Non-pigmented ciliary epithelial cell (primary cell): ENCODE measurements at regions not wholly inside any gene's neighbourhood (a gene's known extent, or its start where the extent isn't known, plus 50 kb on each side); places are given as distances from the start of the nearest gene placed in this dataset.
"Not testable (repeated sequence)": the region's sequence is repeated elsewhere in the genome, so short reads cannot be mapped to it uniquely, and the experiment has no call there.

Experiments used
- DNase-seq: peaks from one replicate; pipeline ENCODE4 v3.0.0-alpha.2; 2010; ENCODE audit warnings: low read depth

DNA sequence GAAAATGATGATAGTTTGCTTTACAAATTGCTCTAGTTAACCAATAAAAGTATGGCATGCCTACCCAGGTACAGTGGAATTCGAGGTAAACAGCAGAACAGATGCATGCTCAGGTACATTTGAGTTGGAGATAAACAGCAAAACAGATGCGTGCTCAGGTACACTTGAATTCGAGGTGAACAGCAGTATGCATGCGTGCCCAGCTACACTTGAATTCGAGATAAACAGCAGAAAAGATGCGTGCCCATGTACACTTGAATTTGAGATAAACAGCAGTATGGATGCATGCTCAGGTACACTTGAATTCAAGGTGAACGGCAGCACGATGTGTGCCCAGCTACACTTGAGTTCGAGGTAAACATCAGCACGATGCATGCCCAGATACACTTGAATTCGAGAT is 155.2 kb upstream of the TPTE start:
- DNase-seq = not testable (repeated sequence)

DNA sequence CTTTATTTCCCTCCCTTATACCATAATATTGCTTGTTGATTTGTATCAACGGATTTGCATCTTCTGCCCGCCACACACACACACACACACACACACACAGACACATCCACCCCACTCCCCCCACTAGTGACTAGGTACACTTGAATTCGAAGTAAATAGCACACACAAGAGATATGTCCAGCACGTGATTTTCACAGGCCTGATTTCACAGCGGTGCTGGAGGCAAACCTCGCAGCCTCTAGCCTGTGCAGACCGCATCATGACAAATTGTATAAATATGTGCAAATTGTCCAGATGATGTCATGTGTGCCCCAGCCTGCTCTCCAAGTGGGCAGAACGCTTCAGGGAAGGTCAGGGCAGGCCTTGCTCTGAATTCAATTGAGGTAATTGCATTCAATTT is 153.8 kb upstream of the TPTE start:
- not testable (repeated sequence) for DNase-seq

DNA sequence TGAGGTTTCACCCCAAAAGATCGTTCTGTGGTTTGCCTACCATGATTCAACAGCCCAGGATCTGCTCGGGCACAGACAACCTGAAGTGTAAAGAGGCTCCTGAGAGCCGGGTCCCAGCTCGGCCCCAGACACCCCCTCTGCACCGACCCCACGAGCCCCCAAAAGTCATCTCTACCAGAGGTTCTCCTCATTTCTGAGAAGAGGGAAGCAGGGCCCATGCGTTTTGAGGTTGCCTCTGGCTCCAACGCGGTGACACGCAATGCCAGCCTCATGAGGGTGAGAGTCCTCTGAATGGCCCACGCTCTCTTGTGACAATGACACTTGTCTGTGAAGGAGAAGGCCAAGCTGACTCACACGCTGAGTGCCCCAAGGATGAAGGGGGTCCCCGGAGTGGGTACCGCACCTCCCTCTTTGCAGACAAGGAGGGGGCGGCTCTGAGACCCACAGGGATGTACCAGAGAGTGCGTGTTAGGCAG is 153.0 kb upstream of the TPTE start:
- not testable (repeated sequence) for DNase-seq

DNA sequence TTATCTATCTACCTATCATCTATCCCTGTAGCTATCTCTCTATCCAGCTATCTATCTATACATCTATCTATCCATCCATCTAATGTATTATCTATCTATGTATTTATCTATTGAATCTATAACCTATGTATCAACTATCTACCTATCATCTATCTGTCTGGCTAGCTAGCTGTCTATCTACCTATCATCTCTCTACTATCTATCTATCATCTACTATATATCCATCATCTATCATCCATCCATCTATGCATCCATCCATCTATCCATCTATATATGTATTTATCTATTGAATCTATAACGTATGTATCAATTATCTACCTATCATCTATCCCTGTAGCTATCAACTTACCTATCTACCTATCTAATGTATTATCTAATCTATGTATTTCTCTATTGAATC is 152.1 kb upstream of the TPTE start:
- not testable (repeated sequence) for DNase-seq

DNA sequence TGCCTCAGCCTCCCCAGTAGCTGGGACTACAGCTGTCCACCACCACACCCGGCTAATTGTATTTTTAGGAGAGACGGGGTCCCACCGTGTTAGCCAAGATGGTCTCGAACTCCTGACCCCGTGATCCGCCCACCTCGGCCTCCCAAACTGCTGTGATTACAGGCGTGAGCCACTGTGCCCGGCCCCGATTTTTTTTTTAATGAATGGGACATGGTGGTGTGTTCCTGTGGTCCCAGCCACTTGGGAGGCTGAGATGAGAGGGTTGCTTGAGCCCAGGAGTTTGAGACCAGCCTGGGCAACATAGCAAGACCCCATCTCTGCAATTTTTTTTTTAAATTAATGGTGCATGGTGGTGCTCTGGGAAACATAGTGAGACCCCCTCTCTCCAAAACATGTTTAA is 143.6 kb upstream of the TPTE start:
- not testable (repeated sequence) for DNase-seq

DNA sequence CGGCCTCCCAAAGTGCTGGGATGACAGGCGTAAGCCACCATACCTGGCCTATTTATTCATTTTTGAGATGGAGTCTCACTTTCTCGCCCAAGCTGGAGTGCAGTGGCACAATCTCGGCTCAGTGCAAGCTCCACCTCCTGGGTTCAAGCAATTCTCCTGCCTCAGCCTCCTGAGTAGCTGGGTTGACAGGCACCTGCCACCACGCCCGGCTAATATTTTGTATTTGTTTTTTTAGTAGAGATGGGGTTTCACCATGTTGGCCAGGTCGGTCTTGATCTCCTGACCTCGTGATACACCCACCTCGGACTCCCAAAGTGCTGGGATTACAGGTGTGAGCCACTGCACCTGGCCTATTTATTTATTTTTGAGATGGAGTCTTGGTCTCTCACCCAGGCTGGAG is 141.6 kb upstream of the TPTE start:
- not testable (repeated sequence) for DNase-seq

DNA sequence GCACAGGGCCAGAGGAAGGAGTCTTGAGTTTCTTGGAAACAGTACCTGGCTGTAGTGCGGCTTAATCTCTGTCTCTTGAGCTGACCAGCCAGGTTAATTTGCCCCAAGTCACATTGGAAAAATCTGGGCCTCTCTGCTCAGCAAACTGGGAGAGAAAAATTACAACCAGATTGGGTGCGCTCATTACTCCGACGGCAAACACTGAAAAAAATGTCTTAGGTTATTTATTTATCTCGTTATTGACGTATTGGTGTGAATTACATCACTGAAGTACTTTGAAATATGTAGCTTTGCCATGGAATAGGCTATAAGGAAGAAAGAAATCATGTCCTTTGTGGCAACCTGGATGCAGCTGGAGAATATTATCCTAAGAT is 139.7 kb upstream of the TPTE start:
- DNase-seq = not testable (repeated sequence)

DNA sequence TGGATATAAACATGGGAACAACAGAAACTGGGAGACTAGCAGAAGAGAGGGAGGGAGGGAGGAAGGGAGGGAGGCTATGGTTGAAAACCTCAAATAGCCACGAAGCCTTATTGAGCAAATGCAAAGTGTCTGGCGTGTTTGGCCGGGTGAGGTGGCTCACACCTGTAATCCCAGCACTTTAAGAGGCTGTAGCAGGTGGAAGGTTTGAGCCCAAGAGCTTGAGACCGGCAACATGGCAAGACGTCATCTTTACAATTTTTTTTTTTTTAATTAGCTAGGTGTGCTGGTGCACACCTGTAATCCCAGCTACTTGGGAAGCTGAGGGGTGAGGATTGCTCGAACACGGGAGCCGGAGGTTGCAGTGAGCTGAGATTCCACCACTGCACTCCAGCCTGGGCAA is 139.2 kb upstream of the TPTE start:
- not testable (repeated sequence) for DNase-seq

DNA sequence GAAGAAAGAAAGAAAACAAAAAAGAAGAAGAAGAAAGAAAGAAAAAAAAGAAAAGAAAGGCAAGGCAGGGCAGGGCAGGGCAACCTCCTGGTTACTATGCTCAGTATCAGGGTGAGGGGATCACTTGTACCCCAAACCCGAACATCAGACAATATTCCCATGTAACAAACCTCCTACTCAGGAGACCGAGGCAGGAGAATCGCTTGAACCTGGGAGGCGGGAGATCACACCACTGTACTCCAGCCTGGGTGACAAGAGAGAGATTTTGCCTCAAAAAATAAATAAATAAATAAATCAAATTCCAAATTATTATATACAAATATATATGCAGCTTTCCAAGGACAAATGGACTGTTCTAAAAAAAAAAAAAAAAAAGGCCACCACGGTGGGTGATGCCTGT is 138.8 kb upstream of the TPTE start:
- DNase-seq = not testable (repeated sequence)

DNA sequence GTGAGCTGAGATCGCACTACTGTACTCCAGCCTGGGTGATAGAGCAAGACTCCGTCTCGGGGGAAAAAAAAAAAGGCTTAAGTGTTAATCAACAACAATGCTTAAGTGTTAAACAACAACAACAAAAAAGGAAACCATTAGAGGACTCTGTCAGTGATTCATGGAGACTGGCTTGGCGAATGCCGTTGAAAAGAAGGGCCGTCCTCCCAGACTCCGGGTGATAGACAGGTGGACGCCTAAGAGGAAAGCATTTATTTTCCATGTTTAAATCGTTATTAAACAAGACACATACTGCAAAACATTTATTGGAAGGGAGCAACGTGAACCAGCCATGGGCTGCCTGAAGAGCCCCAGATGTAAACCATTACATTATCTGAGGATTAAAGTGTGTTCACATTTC is 137.8 kb upstream of the TPTE start:
- DNase-seq = not testable (repeated sequence)

DNA sequence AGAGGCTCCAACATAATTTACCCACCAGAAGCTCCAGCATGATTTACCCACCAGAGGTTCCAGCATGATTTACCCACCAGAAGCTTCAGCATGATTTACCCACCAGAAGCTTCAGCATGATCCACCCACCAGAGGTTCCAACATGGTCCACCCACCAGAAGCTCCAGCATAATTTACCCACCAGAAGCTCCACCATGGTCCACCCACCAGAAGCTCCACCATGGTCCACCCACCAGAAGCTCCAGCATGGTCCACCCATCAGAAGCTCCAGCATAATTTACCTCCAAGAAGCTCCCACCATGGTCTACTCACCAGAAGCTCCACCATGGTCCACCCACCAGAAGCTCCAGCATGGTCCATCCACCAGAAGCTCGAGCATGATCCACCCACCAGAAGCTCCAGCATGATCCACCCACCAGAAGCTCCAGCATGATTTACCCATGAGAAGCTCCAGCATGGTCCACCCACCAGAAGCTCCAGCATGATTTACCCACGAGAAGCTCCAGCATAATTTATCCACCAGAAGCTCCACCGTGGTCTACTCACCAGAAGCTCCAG is 137.0 kb upstream of the TPTE start:
- not testable (repeated sequence) for DNase-seq

DNA sequence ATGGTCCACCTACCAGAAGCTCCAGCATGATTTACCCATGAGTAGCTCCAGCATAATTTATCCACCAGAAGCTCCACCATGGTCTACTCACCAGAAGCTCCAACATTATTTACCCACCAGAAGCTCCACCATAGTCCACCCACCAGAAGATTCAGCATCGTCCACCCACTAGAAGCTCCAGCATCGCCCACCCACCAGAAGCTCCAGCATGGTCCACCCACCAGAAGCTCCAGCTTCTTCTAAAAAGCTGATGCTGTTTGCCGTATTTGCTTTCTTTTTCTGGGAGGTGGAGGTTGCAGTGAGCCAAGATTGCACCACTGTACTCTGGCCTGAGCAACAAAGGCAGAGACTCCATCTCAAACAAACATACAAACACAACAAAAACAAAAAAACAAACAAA is 136.2 kb upstream of the TPTE start:
- not testable (repeated sequence) for DNase-seq

DNA sequence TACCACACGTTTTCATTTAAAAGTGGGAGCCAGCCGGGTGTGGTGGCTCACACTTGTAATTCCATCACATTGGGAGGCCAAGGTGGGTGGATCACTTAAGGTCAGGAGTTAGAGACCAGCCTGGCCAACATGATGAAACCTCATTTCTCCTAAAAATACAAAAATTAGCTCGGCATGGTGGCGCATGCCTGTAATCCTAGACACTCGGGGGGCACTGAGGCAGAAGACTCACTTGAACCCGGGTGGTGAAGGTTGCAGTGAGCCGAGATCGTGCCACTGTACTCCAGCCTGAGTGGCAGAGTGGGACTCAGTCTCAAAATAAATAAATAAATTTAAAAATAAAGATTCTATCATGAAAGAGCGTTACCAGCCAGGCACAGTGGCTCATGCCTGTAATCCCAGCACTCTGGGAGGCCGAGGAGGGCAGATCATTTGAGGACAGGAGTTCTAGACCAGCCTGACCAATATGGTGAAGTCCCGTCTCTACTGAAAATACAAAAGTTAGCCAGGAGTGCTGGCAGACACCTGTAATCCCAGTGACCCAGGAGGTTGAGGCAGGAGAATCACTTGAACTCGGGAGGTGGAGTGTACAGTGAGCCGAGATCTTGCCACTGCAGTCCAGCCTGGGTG is 135.4 kb upstream of the TPTE start:
- DNase-seq = not testable (repeated sequence)

DNA sequence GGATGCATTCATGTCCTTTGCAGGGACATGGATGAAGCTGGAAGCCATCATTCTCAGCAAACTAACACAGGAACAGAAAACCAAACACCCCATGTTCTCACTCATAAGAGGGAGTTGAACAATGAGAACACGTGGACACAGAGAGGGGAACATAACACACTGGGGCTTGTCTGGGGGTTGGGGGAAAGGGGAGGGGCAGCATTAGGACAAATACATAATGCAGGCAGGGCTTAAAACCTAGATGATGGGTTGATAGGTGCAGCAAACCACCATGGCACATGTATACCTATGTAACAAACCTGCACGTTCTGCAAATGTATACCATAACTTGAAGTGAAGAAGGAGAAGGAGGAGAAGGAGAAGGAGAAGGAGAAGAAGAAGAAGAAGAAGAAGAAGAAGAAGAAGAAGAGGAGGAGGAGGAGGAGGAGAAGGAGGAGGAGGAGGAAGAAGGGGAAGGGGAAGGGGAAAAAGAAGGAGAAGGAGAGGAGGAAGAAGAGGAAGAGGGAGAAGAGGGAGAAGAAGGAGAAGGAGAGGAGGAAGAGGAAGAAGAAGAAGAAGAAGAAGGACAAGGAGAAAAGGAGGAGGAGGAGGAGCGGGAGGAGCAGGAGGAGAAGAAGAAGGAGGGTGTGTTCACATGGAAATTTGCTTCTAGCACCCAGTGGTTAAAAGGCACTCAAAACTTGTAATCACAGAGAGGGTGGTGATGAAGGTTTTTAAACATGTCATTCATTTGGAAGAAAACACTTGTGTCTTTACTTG is 133.5 kb upstream of the TPTE start:
- DNase-seq = not testable (repeated sequence)

DNA sequence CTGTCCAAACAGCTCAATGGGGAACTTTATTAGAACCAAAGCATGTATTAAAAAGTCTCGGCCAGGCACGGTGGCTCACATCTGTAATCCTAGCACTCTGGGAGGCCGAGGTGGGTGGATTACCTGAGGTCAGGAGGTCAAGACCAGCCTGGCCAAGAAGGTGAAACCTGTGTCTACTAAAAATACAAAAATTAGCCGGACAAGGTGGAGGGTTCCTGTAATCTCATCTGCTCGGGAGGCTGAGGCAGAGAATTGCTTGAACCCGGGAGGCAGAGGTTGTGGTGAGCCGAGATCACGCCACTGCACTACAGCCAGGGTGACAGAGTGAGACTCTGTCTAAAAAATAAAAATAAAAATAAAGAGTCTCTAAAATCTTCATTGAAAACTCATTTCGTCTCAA is 132.8 kb upstream of the TPTE start:
- not testable (repeated sequence) for DNase-seq

DNA sequence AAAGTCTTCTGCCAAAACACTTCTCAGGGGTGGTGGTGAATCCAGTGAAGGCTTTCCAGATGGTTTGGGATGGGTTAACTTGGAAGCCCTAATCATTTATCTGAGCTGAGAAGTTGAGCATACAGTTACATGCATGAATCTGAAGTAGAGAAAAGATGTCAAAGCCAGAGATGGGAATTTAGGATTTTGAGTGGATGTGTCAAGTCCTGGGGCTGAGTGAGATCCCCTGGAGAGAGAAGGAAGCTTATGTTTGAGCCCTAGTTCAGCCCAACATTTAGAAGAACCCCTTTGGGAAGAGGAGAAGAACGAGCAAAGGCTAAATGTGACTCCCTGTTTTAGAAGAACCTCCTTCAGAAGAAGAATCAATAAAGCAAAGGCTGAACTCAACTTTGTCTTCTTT is 129.1 kb upstream of the TPTE start:
- not testable (repeated sequence) for DNase-seq

DNA sequence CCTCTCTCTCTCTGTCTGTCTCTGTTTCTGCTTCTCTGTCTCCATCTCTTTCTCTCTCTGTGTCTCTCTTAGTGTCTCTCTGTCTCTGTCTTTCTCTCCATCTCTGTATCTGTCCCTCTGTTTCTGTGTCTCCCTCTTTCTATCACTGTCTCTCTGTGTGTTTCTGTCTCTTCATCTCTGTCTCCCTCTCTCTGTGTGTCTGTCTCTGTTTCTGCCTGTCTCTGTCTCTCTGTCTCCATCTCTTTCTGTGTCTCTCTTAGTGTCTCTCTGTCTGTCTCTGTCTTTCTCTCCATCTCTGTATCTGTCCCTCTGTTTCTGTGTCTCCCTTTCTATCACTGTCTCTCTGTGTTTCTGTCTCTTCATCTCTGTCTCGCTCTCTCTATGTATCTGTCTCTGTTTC is 125.4 kb upstream of the TPTE start:
- not testable (repeated sequence) for DNase-seq

DNA sequence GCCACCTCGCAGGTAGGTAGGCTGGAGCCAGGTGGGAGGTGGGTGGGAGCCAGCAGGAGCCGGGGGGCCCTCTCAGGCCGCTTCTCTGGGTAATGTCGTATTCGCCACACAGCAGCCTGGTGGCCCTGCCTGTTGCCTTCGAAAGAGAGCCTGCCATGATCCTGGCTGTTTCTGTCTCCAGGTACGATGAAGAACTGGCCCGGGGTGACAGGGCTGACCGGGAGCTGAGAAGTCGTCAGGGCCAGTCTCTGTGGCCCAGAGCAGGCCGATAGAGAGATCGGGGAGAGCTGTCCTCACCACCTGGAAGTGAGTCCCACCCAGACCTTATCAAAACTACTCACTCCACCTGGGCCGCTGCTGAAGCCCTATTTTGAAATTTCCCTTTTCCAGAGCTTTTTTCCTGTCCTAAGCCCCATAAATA is 123.9 kb upstream of the TPTE start:
- not testable (repeated sequence) for DNase-seq

DNA sequence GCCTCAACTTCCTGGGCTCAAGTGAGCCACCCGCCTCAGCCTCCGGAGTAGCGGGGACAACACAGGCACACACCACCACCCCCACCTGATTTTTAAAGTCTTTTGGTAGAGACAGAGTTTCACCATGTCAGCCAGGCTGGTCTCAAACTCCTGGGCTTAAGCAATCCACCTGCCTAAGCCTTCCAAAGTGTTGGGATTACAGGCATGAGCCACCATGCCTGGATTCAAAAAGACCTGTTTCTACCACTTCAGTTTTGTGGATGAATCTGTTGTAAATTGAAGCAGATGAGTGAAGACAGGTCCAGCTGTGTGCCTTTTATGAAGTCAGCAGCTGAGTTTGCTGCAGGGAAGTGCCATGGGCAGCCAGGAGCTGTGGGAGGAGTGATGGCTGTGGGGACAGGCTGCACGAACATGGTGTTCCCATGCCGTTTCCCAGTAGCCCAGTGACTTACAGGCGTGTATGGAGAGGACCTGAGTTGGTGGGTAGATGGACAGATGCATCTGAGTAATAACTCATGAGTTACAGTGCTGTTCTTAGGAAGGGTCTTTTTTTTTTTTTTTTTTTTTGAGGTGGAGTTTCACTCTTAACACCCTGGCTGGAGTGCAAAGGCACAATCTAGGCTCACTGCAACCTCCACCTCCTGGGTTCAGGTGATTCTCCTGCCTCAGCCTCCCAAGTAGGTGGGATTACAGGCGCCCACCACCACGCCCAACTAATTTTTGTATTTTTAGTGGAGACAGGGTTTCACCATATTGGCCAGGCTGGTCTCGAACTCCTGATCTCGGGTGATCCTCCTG is 122.5 kb upstream of the TPTE start:
- not testable (repeated sequence) for DNase-seq

DNA sequence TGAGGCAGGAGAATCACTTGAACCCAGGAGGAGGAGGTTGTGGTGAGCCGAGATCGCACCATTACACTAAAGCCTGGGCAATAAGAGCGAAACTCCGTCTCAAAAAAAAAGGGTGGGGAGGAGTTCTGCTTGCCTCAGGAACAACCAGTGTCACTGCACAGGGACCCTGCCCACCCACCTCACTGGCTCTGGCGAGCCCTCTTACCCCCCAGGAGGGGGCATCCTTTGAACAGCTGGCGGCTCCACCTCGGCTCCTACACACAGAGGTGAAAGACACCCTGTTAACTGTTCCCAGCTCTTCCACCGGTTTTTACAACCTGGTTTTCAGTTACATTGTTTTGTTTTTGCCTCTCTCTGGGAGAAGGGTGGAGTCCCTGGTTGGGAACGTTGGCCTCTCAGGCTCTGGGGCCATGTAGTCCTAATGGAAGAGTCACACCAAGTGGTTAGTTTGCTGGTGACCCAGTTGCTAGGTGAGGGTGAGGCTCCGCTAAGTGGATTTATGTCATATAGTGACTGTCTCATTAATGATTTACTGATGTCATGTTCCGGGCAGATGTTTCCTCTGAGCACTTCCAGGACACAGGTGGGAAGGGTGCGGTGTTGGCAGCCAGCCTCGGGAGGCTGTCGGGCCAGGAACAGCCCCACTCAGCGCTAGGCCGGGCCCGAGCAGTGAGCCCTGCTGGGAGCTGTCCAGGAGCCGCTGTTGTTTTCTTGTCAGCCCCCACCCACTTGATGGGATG is 120.6 kb upstream of the TPTE start:
- DNase-seq = not testable (repeated sequence)

DNA sequence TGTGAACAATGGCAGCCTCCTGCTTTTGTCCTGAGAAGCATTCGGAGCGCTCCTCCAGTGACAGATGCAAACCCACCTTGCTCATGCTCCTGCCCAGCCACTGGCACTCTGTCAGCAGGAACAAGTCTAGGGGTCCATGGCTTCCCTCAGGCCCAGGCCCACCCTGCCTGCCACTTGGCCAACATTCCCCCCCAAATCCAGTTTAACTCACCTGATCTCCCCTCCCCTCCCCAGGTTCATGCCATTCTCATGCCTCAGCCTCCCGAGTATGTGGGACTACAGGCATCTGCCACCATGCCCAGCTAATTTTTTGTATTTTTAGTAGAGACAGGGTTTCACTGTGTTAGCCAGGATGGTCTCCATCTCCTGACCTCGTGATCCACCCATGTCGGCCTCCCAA is 118.9 kb upstream of the TPTE start:
- not testable (repeated sequence) for DNase-seq

DNA sequence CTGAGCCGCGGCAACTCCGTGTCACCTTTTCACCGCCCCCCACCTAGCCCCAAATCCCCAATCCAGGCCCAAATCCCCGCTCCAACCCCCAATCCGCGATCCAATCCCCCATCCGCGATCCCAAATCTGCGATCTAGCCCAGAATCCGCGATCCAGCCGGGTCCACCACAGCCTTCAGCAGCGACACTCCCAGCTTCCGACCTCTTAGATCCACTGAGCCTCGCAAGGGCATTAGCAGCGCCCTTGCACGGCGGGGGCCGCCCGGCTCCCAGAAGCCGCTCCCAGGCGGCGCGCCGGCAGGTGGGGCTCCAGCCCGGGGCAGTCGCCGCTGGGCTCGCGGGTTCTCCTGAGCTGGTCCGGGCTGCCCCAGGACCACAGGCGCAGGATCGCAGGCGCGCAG is 116.1 kb upstream of the TPTE start:
- DNase-seq = not testable (repeated sequence)
